Daoy (cell line): ENCODE measurements at regions not wholly inside any gene's neighbourhood (a gene's known extent, or its start where the extent isn't known, plus 50 kb on each side); places are given as distances from the start of the nearest gene placed in this dataset.
A peak's percentile ranks its signal among the peaks of the same experiment; 100 is the strongest.

Source experiments
- DNase-seq: peaks from one replicate; pipeline ENCODE4 v3.0.0-alpha.2; 2015; ENCODE audit warnings: low read depth

DNA sequence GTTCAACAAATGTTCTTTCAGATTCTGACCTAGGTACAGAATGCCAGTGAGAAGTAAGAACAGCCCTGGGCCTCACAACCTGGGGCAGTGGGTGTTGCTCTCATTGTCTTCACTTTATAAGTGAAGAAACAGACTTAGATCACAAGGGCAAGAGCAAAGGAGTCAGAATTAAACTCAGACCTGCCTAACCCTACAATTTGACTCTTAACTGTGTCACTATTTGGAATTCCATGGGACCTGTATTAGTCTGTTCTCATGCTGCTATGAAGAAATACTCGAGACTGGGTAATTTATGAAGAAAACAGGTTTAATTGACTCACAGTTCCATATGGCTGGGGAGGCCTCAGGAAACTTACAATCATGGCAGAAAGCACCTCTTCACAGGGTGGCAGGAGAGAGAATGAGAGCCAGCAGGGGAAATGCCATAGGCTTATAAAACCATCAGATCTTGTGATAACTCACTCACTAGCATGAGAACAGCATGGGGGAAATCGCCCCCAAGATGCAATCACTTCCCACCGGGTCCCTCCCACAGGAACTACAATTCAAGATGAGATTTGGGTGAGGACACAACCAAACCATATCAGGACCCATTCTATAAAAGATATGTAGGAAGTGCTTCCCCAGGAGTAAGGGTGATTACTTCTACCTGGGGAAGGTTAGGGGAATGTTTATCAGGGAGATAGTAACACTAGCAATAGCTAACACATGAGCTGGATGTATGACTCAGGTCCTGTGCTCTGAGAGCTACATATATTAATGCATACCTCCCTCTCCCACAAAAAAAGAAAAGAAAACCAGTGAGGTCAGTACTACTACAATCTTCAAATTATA is 270.1 kb downstream of the SOX9 start:
- peak; percentile 81 for DNase-seq

DNA sequence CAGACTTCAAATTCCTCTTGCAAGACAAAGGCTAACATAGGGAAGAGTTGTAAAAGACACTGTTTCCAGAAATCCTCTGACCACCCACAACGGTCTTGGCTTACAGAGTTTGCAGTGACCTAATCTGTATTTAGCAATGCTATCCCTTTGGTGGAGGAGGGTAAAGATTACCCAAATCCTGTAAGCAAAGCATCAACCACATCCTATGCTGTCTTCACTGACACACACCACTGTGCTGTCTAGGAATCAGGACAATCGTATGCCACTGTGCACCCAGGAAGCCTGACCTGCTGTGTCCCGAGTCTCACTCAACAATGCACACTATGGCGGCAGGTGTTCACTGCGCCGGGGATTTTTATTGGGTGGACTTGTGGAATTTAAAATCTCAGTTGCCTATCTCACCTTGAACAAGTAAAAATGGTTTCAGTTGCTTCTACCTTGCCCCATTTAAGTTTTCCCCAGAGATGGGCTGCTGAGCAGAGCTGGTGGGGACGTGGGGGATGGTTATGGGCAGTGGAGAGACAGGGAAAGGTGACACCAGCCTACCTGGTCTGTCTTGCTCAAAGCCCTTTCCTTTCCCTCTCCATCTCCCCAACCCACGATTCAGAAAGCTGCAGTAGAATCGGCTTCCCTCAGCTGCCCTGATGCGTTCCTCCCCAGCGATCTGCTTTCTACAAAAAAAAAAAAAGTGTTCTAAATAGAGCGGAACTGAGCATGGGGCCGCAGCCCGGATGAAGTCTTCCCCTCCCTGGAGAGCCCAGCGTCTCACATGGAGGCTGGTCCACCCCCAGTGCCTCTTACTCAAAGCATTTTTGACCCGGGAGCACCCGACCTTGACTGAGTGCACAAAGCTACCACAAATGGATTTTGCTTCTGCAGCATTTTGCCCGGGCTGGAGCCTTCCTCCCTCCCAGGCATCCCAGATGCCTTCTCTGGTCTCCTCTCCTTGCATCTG is 271.5 kb downstream of the SOX9 start:
- peak; percentile 82 for DNase-seq

DNA sequence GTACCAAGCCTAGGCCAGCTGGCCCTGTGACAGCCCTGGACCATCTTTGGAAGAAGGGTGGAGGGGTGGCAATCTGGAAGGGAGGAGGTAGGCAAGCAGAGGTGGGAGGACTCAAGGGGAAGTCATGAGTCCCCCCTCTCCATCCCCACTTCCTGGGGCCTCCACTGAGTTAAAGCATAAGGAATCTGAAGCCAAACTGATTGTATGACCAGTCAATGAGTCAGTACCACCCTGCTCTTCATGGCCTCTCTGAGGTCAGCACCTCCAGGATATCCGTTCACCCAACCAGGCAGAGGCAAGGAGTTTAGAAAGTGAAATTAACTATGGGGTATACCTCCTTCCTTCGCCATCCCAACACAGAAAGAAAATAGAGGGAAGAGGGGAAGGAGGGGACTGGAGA is 272.7 kb downstream of the SOX9 start:
- DNase-seq = peak; percentile 96

DNA sequence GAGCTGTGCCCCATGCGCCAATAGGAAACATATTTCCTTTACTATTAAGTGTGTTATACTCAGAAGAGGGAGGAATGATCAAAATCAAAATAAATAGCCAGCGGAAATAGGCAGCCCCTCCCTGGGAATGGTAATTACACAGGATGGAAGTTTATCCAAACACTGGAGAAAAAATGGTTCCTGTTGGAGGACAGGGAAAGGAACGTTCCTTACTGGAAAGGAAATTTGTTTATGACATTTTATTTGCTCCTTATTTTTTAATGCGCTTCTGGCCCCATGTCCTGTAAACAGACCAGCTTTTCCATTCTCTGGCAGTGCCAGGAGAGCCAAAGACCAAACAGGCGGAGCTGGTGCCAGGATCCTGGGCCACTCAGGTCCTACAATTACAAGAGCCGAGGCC is 273.7 kb downstream of the SOX9 start:
- DNase-seq = peak; percentile 38

DNA sequence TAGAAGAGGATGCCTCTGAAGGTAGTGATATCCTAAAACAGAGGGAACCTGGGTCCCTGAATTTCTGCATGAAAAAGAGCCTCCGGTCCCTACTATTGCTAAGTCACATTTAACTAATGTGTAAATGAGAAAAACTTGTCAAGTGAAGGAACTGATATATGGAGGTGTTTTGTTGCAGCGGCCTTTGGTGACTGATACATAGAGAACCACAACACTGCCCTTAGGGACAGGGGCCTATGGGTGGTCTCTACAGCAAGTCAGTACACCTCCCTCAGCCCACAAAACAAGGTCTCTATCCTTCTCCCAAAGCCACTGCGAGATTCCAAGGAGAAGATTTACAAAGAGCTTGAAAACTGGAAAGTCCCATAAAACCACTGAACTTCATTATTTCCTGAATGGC is 275.3 kb downstream of the SOX9 start:
- DNase-seq = no peak

DNA sequence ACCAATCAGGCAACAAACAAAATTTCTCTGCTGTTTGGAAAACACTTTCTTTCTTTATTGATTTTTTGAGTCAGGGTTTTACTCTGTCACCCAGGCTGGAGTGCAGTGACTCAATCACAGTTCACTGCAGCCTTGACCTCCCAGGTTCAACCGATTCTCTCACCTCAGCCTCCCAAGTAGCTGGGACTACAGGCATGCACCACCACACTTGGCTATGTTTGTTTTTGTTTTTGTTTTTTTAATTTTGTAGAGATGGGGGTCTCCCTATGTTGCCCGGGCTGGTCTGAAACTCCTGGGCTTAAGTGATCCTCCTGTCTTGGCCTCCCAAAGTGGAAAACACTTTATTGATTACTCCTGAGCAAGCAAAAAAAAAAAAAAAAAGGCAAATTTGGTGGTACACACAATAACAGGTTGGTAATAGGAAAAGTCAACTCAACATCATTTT is 276.4 kb downstream of the SOX9 start:
- no peak for DNase-seq

DNA sequence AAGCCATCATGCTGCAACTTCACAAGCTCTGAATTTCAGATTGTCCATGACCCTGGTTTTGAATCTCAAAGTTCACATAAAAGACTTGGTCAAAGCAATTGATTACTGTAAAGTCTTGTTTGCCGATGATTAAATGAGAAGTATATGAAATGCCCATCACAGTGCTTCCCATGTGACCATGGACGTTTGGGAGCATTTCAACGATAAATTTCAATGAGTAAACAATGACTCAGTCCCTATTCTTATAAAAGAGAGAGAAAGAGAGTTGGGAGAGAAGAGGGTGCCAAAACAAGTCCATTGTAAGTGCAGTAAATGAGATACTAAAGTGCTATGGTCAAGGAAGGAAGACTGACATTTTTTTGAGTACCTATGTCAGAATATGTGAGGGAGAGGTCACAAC is 276.9 kb downstream of the SOX9 start:
- no peak for DNase-seq

DNA sequence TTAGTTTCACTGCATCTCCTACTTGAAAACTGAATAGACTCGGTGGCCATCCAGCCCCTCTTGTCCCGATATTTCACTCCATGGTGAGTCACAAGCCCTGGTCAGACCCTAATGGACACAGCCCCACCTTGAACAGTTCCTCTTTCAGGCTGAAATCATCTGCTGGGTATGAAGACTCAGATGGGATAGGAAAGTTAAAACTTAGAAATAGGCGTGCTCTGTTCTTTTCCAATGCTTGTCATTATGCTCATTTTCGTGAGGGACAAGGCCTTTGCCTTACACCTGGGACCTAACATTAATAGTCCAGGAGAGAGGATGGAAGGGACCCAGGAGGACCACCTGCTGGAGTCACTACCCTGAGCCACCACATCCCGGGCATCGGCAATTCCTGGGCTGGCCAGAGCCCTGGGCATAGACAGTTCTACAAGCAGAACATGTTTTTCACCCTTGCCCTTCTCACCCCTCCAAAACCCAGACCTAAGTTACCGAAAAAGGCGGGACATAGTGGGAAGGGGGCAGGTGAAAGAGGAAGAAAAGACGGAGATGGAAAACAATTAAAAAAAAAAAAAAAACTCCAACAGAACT is 278.3 kb downstream of the SOX9 start:
- no peak for DNase-seq

DNA sequence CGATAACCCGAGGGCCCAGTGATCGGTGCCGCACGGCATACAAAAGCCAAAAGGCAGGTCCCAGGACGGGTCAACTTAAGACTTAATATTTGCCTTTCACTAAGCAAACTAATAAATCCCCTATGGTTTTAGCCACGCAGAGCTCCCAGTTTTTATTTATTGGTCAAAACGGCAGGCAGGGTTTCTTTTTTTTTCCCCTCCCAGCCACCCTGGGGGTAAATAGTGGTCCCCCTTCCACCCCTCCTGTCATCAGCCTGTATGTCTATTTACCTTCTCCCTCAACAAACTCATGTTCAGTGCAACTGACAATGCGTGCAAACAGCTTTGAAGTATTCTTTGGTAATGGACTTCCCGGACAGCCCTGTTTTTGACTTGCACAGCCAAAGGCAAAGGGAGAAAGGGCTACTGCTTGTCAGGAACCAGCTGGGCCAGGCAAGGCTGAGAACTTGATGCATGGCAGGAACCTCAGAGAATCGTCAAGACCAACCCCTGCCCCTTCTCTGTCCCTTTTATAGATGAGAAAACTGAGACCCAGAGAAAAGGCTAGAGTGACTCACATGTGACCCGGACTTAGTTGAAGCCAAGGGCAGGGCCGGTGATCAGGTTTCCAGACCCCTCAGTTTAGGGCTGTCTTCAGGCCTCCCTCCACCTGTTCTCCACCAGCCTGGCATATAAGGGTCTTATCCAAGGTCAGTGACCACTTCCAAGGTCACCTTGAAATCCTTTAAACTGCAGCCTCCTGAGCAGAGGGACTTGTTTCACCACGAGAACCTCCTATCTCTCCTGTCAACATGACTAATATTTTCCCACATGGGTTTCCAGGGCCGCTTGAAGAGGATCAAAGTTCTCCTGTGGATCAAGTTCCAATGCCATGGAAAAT is 279.0 kb downstream of the SOX9 start:
- no peak for DNase-seq

DNA sequence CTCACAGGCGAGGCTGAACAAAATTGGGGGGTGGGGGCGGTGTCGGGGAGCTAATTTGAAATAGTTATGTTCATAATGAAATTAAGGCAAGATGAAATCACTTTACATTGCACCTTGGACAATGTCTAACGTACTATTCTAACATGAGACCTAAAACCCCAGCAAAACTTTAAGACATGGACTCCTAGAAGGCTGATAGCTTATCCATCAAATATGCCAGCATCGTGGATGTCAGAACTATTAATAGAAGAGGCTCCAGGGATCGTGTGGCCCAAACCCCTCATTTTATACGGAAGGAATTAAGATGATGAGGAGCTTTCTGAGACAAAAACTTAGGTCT is 279.6 kb downstream of the SOX9 start:
- no peak for DNase-seq

DNA sequence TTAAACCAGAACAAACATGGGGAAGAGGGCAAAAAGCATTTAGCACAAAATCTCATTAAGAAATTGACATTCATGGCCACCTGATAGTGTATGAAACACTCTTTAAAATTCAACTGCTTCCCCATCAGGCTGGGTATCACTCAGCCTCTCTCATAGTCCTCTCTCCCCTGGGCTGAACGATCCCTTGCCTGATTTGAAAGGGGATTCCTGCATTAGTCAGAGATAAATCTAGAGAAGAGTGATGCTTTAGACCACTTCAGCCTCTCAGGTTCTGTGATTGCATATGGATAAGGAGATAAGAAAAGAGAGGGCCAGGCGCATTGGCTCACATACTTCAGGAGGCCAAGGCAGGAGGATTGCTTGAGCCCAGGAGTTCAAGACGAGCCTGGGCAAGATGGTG is 280.0 kb downstream of the SOX9 start:
- no peak for DNase-seq

DNA sequence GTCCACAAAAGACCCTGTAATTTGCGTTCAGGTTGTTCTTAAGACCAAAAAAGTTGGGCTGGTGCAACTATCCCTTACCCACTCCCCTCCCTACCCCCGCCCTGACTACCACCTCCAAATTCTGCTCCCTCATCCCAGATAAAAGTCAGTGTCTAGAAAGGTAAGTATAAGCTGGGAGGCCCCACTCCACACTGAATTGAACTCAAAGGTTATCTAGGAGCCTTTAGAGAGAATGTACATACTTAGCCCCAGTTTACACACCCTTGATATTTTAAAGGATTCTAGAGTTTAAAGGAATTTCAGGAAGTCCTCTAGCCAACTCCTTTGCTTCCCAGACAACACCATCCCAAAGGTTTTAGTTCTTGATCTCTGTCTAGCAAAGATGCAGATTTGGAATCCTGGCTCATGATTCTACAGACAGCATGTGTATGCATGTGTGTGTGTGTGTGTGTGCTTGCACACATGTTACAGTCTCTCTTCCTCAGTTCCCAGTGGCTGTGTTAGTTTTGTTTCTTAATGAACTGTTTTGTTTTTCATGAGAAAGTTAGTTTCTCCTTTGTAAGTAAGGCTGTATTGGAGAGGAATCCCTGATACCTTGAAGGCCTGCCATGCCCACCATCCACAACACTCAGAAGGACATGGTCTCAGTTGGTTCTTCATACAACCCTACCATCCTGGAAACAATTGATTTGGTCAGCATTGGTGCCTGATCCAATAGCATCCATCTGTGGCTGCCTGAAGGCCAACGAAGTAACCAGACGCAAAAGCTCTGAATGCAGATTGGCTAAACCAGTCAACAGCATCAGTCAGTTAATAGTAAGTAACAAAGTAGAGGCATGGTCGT is 281.3 kb downstream of the SOX9 start:
- DNase-seq = no peak

DNA sequence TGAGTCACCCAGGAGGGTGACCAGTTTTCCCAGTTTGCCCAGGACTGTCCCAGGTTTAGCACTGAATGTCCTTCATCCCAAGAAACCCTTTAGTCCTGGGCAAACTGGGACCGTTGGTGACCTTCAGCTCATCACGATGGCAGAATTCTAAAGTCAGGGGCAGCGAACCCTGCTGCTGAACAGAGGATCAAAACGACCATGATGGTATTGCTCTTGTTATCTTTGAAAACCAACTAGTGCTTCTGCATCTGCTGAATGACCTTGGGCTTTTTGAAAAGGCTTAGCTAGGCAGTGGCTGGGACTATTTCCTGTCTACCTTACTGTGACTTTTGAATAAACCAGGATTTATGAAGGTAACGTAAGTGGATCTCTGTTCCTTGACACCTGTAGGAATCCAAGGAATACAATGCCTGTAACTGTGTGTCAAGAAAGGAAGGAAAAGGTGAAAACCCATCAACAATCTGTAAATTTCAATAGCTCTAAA is 281.9 kb downstream of the SOX9 start:
- no peak for DNase-seq

DNA sequence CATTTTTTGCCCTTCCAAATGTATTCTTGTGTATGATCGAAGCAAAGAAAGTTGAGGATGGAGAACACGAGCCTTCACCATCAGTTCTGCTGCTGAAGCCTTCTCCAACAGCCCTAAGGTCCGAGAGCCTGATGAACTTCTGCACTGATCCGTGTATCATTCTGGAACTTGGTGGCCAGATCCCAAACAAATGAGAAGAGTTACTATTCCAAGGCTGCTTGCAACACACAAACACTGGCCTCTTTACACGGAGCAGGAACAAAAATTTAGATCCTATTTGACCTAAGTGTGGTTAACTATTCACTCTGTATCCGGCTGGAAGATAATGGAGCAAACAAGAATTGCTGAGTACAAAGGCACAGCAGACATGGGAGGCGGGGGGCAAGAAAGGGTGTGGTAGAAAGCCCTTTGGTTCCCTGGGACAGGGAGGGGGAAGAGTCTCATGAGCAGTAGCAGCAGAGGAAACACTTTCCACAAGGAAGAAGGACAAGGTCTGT is 282.9 kb downstream of the SOX9 start:
- no peak for DNase-seq

DNA sequence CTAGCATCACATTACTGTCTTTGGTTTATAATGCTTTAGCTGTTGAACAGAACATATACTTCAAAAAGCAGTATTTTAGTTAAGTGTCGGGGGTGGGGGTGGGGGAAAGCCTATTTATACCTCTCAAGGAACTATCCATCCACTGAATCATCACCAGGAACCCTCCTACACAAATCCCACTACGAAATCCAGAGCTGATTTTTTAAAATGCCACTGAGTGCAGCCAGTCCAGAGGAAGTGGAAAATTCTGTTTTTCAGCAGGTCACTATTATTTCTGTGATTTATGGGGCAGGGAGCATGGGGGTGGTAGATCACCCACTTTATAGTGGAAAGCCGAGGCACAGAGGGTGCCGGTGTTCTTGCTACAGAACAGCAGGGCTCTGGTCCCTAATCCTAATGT is 284.1 kb downstream of the SOX9 start:
- no peak for DNase-seq

DNA sequence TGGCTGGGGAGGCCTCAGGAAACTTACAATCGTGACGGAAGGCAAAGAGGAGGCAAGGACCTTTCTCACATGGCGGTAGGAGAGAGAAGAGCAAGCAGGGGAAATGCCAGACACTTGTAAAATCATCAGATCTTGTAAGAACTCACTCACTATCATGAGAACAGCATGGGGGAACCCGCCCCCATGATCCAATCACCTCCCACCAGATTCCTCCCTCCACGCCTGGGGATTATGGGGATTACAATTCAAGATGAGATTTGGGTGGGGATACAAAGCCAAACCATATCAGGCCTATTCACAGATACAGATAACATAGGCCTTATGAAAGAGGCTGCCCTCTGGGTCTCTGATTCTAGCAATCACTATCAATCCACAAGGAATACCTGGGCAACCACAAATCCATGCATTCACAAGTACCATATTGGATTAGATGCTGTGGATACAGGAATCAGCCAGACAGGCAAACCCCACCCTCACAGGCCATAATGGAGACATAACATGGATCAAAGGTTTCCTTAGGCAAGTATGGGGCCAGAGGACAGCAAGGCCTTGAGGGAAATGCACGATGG is 284.9 kb downstream of the SOX9 start:
- DNase-seq = no peak

DNA sequence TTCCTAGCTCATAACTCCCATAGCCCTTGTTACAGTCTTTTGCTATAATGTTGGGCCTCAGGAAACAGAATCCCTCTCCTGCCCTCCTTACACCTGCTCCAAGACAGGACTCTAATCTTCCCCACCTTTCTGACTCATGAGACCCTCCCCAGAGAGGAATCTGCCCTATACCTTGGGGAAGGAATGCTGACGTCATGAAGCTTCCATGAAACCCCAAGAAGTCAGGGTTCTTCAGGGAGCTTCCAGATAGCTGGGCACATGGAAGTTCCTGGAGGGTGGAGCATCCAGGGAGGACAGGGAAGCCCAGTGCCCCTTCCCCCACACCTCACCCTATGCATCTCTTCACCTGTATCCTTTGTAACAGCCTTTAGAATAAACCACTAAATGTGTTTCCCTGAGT is 285.7 kb downstream of the SOX9 start:
- no peak for DNase-seq

DNA sequence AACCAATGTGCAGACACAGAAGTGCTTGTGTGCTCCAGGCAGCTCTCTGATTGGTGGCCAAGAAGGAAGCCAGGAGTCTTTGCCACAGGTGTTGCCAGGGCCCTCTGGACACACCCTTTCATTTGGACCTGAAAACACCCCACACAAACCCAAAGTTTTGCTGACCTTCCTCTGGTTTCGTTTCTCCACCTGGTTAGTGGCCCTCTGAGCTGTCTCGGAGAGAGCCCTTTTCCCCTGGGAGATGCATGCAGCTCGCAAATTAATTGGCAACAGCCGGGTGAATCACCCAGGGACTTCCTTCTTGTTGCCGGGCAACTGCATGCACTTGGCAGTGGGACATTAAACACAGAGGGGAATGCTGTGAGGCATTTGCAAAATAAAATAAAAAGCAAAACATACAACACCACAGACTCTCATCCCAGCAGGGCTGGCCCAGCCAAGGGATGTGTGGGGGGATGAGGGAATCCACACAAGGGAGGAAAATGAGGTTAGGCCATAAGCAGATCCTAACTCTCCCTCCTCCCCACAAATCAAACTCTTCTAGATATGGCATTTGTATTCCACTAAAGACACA is 286.6 kb downstream of the SOX9 start:
- peak; percentile 98 for DNase-seq

DNA sequence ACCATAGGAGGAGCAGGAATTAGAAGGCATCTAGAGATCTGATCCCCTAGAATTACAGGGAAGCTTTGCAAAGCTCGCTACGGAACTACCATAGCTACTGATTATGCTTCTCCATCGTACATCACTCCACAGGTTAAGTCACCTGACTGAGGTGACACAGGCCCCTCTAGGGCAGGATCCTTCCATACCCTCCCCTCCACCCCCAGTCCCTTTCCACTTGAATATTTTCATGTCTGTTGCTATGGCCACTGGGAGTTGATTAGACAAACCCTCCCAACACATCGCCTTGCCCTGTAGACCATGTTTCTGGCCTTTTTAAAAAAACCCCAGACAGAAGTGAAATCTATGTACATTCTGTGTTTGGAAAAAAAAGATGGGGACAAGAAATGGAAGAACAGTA is 287.1 kb downstream of the SOX9 start:
- DNase-seq = no peak

DNA sequence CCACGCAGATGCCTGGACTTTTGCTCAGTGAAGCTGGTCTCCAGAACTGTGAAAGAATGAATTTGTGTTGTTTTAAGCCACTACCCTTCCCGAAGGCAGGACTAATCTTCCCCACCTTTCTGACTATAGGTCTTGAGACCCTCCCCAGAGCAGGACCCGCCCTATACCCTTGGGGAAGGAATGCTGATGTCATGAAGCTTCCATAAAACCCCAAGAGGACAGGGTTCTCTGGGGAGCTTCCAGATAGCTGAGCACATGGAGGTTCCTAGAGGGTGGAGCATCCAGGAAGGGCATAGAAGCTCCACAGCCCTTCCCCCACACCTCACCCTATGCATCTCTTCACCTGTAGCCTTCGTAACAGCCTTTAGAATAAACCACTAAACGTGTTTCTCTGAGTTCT is 287.8 kb downstream of the SOX9 start:
- no peak for DNase-seq
